Coronary artery (tissue), 2 donors: ENCODE measurements at regions not wholly inside any gene's neighbourhood (a gene's known extent, or its start where the extent isn't known, plus 50 kb on each side); places are given as distances from the start of the nearest gene placed in this dataset.

Experiments
- DNase-seq: peaks from one replicate; pipeline ENCODE4 v3.0.0-alpha.2; 2017; ENCODE audit warnings: low spot score
- H3K27ac ChIP-seq, 2 donors: fragments of 200-600 bp; sonication (generic); one replicate each; pipeline ENCODE4 v1.5.1; 2016 to 2019
- H3K4me3 ChIP-seq: fragments of 200-600 bp; sonication (generic); 2 replicates; pipeline ENCODE4 v1.5.1; 2016; ENCODE audit warnings: mild to moderate bottlenecking, moderate library complexity
- TF ChIP-seq, protein P1 (sequence below): fragments of 200-600 bp; sonication (generic); IDR thresholded peaks from one replicate; pipeline ENCODE4 v1.5.1; 2019; ENCODE audit warnings: antibody characterized with exemption

DNA sequence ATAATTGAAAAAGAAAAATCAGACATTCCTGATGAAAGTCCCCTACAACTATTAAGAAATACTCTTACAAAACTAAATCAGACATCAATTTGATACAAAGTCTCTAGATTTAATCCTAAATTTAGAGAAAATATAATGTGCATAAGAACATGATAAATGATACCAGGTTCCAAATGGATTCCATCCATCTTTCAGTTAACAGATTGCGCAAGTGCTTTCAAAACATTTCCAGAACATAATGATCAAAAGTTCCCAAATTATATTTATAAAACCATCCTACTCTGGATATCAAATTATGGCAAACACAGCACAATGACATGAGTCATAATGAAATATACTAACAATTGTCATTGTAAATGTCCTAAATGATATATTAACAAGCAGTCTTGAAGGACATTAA is 151.0 kb upstream of the GYPC start:
- H3K27ac ChIP-seq: no peak overlapping the region
- no peak overlapping the region for H3K4me3 ChIP-seq
- TF ChIP-seq, protein P1, sequence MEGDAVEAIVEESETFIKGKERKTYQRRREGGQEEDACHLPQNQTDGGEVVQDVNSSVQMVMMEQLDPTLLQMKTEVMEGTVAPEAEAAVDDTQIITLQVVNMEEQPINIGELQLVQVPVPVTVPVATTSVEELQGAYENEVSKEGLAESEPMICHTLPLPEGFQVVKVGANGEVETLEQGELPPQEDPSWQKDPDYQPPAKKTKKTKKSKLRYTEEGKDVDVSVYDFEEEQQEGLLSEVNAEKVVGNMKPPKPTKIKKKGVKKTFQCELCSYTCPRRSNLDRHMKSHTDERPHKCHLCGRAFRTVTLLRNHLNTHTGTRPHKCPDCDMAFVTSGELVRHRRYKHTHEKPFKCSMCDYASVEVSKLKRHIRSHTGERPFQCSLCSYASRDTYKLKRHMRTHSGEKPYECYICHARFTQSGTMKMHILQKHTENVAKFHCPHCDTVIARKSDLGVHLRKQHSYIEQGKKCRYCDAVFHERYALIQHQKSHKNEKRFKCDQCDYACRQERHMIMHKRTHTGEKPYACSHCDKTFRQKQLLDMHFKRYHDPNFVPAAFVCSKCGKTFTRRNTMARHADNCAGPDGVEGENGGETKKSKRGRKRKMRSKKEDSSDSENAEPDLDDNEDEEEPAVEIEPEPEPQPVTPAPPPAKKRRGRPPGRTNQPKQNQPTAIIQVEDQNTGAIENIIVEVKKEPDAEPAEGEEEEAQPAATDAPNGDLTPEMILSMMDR: no peak
- no peak for DNase-seq

DNA sequence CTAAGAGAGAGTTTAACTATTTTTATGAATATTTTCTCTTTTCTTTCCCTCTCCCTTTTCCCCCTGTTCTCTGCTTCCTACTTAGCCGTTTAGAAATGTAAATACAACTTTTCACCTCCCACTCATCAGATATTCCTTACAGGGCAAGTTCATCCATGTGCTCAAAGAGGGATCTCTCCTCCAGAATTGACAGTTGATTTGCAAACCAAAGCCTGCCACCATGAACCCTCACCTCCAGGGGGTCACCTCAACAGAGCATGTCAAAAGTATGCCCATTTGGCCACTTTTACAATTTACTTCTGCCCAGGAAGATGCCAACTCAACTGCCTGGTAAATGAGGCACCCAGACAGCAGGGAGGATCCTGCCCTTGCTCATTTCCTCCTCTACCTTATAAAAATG is 149.2 kb upstream of the GYPC start:
- TF ChIP-seq, protein P1: no peak
- no peak for DNase-seq

DNA sequence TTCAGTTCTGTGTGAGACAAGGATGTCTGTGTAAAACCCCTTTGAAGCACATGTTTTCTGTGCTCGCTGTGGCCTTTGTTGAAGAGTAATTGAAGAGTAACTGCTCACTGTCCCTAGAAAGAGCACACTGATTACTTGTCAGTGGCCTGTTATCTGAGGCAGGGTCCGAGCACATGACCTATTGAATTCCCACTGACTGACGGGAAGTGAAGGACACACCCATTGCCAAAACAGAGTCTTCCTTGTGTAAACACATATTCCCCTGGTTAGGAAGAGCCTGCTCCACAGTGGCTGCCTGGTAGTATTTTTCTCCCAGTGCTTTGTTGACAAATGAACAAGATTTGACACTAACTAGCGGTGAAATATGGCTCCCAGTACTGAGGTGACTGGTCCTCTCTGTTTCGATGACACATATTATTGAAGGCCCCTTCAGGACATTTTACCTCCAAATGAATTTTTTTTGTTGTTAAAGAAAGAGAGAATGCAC is 148.5 kb upstream of the GYPC start:
- Histone ChIP-seq H3K4me3 (no peak overlapping the region), H3K27ac (no peak overlapping the region)
- DNase-seq: no peak
- TF ChIP-seq, protein P1: no peak

More for the DNA sequence above, 149.2 kb upstream of the GYPC start:
- no peak overlapping the region for H3K4me3 ChIP-seq
- H3K27ac ChIP-seq: no peak overlapping the region

DNA sequence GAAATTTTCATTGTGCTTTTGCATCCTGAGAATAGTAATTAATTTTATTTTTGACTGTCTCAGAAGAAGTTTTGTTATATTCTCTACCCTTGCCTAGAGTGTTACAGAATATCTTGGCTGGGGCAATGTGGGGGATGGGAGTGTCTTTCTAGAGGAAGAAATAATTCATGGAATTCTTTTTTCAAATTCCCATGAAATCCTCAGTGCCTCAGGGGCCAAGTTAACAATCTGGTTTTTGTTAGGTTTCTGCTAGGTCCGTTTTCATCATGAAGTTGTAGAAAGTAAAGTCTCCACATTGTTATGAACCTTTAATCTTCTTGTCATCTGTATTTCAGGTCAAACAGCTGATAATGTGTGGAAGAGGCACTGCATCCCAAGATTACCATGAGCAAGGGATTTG is 145.6 kb upstream of the GYPC start:
- Histone ChIP-seq H3K4me3 (no peak overlapping the region), H3K27ac (no peak overlapping the region)
- TF ChIP-seq, protein P1: no peak
- no peak for DNase-seq

DNA sequence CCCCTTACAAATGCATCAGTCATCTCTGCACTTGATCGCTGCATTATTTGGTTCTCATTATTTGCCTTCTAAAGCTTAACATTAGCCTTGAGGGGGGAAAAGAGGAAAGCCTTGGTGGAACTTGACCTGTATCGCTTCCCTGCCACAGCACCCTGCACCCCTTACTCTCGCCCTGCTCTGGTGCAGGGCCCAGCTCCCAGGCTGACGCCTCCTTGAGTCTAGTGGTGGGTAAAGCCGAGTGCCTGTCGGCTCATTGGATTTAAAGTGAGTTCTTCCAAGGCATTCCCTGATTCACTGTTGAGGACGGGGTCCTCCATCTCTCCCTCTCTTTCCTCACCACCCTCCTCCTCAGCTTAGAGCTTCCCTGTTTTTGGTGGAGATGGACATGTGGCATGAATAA is 145.0 kb upstream of the GYPC start:
- TF ChIP-seq, protein P1: no peak

DNA sequence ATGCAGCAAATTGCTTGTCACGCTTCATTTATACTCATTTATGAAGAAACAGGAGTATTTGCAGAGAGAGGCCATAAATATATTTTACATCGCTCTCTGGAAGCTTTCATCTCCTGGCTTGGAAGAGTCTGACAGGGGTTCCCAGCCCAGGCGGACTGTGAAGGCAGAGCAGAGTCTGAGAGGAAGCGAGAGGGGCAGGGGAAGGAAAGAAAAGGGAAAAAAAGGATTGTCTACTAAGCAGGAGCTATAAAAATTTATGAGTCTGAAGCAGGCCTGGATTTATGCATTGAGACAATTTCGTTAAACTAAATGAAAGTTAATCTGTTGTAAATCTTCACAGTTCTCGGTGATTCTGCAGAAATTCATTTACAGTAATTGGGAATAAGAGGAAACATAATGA is 143.9 kb upstream of the GYPC start:
- no peak for DNase-seq
- H3K27ac ChIP-seq: no peak overlapping the region
- H3K4me3 ChIP-seq: no peak overlapping the region
- TF ChIP-seq, protein P1: no peak

More for the DNA sequence above, 145.0 kb upstream of the GYPC start:
- Histone ChIP-seq H3K4me3 (no peak overlapping the region), H3K27ac (no peak overlapping the region)
- no peak for DNase-seq

DNA sequence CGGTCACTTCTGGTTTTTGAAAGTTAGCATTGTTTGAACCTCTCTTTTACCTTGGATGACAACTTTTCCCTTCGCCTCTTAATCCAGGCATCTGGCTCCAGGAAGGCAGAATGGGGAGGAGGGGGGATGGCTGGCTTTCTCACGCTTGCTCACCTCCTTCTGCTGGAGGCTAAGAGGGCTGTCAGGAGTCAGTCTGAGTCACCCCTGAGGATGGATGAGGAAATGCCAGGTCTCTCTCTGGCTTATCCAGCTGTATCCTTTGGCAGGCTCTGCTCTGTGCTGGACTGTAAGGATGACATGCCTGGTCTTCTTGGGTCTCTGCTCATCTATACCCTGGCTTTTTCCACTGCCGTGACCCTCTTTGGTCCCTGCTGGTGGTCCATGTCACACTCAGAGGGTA is 142.9 kb upstream of the GYPC start:
- DNase-seq: no peak
- Histone ChIP-seq H3K27ac (no peak overlapping the region), H3K4me3 (no peak overlapping the region)
- TF ChIP-seq, protein P1: no peak
